ENCODE measurements at regions not wholly inside any gene's neighbourhood (a gene's known extent, or its start where the extent isn't known, plus 50 kb on each side); places are given as distances from the start of the nearest gene placed in this dataset.
"Not testable (repeated sequence)": the region's sequence is repeated elsewhere in the genome, so short reads cannot be mapped to it uniquely, and the experiment has no call there.

DNA sequence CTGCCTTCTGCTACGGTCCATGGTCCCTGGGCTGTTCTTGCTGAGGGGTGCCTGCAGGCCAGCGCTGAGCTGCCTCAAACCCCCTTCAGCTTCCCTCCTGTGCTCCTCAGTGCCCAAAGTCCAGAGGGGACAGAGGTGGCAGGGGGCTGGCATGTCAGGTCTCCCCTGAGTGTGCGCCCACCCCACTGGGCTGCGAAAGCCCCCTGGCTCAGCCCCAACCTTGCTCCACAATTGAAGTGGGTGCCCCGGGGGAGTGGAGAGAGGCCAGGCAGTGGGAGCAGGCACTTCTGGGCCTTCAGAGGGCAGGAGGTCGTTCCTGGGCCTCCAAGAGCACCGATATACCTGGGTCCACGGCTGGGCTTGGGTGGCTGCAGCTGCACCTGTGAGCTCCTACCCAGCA, 548.7 kb upstream of the FAM98A start:
- DNase-seq = no peak

DNA sequence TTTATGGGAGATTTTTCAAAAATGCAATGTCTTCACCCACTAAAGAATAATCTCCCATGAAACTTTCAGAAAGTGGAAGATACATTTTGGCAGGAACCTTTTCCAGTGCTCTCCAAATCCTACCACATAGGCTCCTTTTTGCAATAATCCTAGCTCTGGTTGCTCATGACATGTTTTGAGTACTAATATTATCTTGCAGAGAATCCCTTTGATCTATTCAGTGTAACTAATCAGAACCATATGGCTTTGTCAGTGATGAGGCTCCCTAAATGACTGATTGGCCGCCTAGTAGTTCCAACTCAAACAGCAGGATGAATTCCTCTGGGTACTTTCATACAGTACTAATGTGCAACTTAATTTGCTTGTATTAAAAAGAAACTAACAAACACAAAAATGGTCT, 544.0 kb upstream of the FAM98A start:
- no peak for DNase-seq

DNA sequence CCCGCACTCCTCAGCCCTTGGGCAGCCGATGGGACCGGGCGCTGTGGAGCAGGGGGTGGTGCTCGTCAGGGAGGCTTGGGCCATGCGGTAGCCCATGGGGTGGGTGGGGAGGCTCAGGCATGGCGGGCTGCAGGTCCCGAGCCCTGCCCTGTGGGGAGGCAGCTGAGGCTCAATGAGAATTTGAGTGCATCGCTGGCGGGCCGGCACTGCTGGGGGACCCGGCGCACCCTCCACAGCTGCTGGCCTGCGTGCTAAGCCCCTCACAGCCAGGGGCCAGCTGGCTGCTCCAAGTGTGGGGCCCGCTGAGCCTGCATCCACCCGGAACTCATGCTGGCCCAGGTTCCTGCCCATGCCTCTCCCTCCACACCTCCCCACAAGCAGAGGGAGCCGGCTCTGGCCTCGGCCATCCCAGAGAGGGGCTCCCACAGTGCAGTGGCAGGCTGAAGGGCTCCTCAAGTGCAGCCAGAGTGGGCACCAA, 543.5 kb upstream of the FAM98A start:
- not testable (repeated sequence) for DNase-seq

DNA sequence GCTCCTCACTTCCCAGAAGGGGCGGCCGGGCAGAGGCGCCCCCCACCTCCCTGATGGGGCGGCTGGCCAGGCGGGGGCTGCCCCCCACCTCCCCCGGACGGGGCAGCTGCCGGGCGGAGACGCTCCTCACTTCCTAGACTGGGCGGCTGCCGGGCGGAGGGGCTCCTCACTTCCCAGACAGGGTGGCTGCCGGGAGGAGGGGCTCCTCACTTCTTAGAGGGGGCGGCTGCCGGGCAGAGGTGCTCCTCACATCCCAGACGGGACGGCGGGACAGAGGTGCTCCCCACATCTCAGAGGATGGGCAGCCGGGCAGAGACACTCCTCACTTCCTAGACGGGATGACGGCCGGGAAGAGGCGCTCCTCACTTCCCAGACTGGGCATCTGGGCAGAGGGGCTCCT, 534.0 kb upstream of the FAM98A start:
- not testable (repeated sequence) for DNase-seq

DNA sequence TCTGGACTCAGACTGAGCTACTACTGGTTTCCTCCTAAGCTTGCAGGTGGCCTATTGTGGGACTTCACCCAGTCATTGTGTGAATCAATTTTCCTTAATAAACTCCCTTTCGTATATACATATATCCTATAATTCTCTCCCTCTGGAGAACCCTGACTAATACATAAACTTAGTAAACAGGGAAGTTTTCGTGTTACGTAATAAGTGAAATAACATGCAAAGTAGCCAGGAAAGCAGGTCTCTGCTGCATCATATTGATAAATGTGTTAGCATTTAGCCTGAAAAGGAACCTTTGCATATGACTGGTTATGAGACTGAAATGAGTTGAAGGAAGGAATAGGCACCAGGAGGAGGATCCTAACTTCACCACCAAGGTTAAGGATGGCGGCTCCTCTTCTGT, 527.2 kb upstream of the FAM98A start:
- no peak for DNase-seq

DNA sequence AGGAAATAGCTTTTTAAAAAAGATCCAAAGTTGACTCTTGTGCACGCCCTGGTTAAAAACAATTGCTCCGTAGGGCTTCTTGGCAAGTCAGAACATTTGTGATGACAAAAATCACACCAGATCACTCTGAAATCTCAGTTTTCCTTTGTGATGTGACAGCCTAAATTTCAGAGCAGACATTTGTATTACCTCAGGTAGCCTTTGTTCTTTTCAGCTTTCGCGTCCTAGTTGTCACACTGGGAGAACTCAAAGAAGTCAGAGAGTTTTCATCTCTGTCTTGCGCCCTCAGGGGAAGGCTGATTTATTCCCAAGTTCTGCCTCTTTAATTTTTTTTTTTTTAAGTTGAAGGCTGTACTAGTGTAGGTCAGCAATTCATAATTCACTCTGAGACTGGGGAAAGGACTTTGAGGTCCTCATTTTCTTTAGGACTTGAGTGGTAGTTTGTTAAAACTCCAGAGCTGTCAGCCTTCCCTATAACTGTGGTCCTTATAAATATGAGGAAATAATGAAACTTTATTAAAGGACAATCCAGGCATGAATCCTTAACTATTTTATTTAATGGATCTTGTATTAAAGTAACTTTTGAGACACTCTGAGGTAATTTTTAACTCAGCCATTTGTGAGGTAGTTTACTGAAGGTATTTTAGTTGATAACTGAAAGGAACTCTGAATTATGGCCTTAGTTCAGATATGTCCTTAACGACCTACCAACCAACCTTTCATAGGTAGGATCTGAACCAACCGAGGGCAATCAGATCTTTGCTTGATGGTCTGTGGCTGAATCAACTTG, 525.1 kb upstream of the FAM98A start:
- no peak for DNase-seq

DNA sequence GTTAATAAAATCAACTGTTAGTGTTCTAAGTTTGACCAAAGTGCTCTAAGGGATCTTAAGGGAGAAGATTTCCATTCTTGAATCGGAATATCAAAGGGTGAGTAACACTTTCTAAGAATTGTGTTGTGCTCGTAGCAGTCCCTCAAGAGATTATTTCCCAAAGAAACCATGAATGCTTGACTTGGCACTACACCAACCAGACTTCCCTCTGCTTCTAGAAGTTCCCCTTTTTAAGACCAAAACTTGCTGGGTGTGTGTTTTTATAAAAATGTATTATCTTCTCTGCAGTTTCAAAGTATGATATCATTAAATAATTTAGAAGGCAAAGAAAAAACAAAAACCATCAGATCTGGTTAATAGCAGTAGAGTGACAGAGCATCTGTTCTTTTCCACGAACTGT, 522.0 kb upstream of the FAM98A start:
- DNase-seq = no peak

DNA sequence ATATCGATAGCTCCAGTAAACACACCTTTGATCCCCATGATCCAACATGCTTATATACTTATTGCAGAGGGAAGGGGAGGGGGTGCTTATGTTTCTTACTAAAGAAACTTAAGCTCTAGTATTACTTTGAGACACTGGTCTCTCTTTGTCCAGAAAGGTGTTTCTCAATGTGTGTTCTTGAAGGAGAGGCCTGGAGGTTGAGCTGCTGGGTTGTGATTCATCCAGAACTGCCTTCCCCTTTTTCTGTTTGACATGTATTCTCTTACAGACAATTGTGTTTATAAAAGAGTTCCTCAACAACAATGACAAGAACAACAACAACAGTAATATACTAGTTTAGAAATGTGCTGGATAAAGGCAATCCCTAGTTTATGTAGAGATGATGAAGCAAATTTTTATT, 516.0 kb upstream of the FAM98A start:
- DNase-seq = no peak

DNA sequence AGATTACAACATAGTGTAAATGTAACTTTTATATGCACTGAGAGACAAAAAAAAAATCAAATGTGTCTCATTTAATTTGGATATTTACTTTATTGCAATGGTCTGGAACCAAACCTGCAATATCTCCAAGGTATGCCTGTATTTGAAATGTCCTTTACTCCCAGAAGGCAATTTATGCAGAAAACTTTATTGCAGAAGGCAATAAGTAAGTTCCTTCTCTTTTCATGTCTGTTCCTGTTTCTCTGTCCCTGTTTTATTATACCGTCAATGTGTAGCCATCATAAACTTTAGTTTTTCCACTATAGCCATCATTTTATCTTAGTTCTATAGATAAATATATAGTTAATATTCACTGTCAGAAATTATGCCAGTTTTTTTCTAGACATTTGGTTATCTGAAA, 513.1 kb upstream of the FAM98A start:
- DNase-seq = no peak

DNA sequence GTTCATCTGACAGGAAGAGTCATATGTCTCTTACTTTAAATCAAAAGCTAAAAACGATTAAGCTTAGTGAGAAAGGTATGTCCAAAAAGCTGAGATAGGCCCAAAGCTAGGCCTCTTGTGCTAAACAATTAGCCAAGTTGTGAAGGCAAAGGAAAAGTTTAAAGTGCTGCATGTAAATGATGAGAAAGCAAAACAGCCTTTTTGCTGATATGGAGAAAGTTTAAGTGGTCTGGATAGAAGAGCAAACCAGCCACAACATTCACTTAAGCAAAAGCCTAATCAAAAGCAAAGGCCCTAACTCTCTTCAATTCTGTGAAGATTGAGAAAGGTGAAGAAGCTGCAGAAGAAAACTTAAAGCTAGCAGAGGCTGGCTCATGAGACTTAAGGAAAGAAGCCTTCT, 511.3 kb upstream of the FAM98A start:
- DNase-seq = no peak

DNA sequence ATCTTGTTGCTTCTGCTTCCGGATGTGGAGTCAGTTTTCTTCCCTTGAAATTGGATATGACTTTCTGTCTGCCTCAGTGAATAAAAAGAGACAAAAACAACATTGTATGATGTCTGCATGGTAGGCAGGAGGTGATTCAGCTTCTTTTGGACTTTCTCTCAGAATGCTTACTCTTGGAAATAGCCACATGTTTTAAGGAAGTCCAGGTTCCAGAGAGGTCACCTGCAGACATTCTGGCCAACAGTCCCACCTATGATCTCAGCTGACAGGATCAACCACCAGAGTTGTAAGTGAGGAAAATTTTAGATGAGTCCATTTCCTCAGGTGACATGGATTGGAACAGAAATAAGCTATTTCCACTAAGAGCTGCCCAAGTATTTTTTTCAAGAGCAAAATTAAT, 508.7 kb upstream of the FAM98A start:
- no peak for DNase-seq

DNA sequence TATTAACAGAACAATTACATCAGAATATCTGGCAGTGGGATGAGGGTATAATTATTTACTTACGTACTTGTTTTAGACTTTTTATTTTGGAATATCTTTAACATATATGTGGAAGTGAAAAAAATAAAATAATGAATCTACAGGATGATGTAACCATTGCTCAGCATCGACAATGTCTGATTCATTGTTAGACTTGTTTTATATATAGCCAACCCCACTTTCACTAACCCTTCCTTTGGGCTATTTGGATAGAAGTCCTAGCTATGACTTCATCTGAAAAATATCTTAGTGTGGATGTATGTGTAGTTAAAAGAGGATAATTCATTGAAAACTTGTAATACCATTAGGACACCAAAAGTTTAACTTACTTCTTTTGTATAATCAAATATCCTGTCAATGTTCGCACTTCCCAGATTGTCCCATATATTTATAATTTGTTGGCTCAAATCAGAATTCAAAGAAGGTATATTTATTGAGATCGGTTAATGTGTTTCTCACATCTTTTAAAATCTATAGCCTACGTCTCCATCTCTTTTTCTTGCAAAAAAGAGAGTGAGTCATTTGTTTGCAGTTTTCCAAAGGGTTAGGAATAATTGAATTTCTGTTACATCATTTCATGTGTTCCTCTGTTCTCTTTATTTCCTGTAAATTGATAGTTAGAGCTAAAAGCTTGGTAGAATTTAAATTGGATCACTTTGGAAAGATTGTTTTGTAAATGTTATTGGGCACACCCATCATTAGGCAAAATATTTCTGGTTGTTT, 506.1 kb upstream of the FAM98A start:
- DNase-seq = no peak

DNA sequence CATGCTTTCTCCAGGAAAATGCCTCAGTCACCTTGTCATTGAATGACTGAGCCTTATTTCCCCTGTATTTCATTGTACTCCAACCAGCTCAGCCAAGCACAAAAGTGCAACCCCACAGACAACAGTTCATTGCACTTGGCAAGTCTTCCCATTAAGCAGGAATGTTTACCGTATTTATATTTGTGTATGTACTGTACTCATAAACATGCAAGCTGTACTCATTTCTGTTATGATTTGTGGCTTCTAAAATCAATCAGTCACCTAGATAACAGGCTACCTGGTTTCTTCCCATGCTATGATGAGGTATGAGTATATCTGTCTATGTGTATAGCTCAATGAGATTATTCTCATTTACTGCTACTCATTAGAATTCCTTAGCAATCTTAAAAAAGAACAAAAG, 505.5 kb upstream of the FAM98A start:
- DNase-seq = no peak

DNA sequence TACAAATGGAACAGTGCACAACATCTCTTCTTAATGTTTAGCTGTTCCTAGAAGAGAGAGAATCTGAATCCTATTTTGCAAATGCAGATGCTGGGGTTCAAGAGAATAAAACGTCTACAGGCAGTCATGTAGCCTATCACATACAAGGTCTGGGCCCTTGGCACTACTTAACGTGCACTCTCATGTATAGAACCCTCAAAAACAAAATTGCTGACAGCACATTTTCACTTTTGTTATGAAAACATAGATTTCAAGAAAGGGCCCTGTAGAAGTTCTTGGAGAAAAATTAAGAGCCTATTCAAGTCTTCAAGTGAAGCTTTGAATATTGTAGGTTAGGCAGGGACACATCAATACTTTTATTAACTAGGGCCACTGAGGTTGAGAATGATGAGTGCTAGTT, 504.3 kb upstream of the FAM98A start:
- no peak for DNase-seq

DNA sequence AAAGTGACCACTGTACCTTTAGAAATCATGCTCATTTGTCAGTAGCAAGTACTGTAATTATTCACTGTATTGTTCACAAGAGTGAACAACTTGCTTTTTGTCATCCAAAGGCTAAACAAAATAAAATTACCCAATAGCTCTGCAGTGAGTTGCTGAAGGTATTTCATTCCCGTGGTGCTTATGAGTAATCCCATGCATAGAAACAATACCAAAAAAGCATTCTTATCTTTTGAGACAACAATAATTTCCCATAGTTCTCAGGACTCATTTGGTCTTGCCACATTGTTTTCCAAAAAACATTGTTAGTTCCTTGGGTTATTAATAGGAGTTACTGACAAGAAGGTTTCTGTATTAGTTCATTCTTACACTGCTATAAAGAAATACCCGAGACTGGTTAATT, 503.2 kb upstream of the FAM98A start:
- DNase-seq = no peak

DNA sequence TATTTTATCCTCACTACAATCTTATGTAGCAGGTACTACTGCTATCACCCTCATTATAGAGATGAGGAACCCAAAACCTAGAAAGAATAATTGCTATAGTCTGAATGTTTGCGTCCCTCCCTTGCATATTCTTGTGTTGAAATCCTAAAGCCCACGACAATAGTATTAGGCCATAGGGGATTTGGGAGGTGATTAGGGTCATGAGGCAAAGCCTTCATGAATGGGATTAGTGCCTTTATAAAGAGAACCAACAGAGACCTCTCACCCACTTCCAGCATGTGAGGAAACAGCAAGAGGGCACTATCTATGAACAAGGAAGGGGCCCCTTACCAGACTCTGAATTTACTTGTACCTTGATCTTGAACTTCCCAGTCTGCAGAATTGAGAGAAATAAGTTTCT, 500.3 kb upstream of the FAM98A start:
- DNase-seq = no peak

DNA sequence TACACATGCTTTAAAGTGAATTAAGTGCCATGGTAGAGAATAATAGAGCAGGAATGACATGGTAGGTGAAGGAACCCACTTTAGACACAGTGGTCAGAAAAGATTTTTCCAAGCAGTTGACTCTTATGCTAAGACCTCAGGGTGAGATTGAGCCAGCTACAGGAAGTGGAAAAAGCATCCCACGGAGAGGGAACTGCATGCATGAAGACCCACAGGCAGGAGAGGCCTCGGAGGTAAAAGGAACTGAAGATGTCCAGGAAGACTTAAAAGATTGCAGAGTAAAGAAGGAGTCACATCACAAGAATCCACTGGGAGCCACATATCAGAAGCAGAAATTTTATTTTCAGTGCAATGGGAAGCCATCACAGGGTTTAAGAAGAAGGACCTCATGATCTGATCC, 499.2 kb upstream of the FAM98A start:
- DNase-seq = no peak

DNA sequence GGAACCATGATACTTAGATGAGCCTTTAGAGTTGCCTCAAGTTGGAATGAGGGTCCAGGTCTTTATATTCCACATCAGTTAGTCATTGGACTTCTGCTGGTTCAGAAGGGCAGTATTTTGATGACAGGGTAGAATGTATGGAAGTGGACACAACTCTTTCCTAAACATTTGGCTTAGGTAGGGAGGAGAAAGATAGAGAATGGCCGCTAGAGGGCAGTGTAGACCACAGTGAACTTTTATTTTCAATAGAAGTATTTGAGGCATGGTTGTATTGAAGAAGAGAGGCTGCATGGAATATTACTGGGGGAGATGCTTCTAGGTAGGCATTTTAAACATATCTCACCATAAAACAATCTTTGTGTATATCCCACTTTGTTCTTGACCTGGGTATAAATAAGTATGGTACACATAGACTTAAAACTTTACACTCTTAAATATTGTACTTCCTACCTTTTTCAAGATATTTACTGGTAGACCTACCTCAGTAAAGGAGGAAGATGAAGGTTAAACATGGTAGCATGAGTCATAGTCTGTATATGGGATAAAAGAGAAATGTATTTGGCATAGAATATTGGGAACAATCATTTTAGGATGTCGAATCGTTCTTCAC, 497.6 kb upstream of the FAM98A start:
- DNase-seq = peak; percentile 58

DNA sequence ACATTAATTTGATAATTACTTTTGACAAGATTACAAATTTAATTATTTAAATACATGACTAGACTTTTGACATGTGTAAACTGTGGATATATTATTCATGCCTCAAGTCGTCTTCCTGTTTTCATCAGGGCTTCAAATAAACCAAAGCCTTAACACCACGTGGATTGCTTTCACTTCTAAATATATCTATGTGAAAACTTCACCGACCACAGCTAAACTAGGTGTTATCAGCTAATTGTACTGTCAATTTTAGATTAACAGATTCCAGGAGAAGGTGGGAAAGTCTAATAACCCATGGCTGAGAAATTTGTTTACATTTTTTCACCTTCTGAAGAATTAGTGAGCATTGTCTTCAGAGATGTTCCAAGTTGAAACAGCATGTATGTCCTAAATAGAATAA, 494.7 kb upstream of the FAM98A start:
- DNase-seq = no peak

DNA sequence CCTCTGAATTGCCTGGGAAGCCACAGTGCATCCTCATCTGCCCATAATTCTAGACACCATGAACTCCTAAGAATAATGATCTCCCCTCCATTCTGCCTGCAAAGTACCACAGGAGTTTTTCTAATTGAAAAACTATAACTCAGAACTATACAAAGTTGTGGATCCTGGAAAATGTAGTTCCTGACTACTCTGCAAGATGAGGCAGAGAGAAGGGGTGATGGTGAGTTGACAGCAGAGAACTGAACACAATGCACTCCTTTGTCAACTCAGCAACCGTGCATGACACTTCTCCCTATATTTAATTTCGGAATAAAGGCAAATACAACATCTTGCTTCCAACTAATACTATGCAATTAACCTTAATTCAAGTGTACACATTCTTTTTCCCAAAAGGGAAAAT, 471.1 kb upstream of the FAM98A start:
- DNase-seq = no peak

DNA sequence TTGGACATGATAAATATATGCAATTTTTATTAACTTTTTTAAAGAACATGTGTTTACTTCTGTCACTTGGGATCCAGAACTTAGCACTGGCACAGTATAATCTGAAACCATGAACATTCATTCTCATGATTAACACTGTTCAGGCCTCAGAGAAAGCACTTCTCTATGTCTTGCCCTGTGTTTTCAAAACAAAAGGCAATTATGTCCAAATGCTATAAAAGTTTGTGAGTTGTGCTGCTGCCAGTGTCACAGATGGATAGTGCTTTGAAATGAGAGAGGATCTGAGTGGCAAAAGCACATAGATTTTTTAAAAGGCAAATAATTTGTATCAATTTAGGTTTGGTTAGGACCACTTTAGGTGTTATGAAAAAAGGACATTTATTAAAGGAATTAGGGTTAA, 470.5 kb upstream of the FAM98A start:
- no peak for DNase-seq

DNA sequence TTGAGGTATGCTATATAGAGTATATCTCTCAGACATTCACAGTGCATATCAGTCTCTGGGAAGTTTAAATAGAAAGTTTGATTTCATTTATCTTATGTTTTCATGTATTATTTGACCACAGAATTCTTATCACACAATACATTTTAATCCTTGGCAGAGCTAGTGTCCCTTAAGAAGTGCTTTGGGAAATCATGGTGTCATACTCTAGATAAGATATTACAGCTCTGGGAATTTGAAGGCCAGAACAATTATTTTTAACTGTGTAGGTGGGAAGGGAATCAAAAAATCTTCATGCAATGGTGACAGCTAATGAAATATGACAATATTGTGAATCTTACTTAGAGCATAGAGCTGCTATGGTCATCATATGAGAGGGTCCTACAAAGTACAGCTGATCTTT, 451.3 kb upstream of the FAM98A start:
- no peak for DNase-seq

DNA sequence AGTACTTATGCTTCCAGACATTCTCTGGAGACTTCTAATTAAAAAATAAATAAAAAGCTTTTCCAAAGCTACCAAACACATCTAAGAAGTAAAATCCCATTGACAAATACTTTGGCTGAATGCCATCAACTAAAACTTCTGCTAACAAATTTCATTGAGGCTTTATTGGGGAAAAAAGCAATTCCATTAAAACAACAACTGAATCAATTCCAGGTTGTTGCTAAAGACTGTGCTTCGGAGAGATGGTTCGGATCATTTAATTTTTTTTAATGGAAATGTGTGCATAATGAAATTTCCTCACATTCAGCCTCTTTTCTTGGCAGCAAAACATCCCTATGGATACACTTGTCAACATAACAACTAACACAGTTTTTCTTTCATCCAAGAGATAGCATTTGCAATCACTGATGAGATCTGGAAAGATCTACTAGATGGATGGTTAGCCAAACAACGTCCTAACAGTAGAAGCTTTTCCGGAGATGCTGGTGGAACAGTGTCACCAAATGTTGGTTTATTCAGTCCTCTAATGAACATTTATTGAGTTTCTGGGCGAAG, 446.1 kb upstream of the FAM98A start:
- DNase-seq = no peak

DNA sequence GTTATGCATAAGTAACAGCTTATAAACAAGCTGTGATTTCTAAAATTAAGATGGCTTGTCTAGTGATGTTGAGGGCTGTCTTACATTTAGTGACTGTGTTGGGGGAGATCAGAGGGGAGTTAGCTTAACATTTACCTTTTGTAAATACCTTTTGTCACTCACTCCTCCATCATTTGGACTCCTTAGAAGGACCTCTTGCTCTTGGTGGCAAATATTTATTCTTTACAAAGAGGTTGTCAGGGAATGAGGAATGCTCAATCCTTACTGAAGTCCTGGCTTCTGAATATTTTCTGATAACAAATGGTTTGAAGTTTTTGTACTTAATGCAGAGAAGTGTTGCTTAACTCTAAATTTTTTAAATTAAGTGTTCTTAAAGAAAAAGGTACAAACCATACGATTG, 438.8 kb upstream of the FAM98A start:
- DNase-seq = no peak
